ENCODE measurements at regions not wholly inside any gene's neighbourhood (a gene's known extent, or its start where the extent isn't known, plus 50 kb on each side); places are given as distances from the start of the nearest gene placed in this dataset.

- TF ChIP-seq CTCF (IDR thresholded peaks at IDR 0.05), result no peak
- no peak for TF ChIP-seq POLR2A (IDR thresholded peaks at IDR 0.05)
Measured at GRCh38 chr7:86956567-86956966, 102.9 kb downstream of the ELAPOR2 start.

Measured in adrenal gland (tissue), 5 donors.